Hepatocyte (in vitro differentiated cells): ENCODE measurements at regions not wholly inside any gene's neighbourhood (a gene's known extent, or its start where the extent isn't known, plus 50 kb on each side); places are given as distances from the start of the nearest gene placed in this dataset.
A peak's percentile ranks its signal among the peaks of the same experiment; 100 is the strongest.

Experiments
- DNase-seq: peaks from one replicate; pipeline ENCODE4 v3.0.0-alpha.2; 2016; ENCODE audit warnings: low spot score
- H2AFZ ChIP-seq: fragments of 200-600 bp; sonication (generic); 2 replicates; pipeline ENCODE4 v1.6.0; 2016; ENCODE audit warnings: antibody characterized with exemption, mild to moderate bottlenecking
- H3K27ac ChIP-seq: fragments of 200-600 bp; sonication (generic); 2 replicates; pipeline ENCODE4 v1.5.1; 2016; ENCODE audit warnings: mild to moderate bottlenecking
- H3K27me3 ChIP-seq: fragments of 200-600 bp; sonication (generic); 2 replicates; pipeline ENCODE4 v1.6.1; 2016
- H3K36me3 ChIP-seq: fragments of 200-600 bp; sonication (generic); replicated peaks from 2 replicates; pipeline ENCODE4 v1.5.1; 2016; ENCODE audit warnings: low read depth; ENCODE audit not compliant: insufficient read depth
- H3K4me1 ChIP-seq: fragments of 200-600 bp; sonication (generic); 2 replicates; pipeline ENCODE4 v1.5.1; 2016; ENCODE audit warnings: mild to moderate bottlenecking, moderate library complexity; ENCODE audit not compliant: insufficient read depth
- H3K4me2 ChIP-seq: fragments of 200-600 bp; sonication (generic); 2 replicates; pipeline ENCODE4 v1.6.0; 2016
- H3K4me3 ChIP-seq: fragments of 200-600 bp; sonication (generic); 2 replicates; pipeline ENCODE4 v1.5.1; 2016; ENCODE audit warnings: mild to moderate bottlenecking
- H3K79me2 ChIP-seq: fragments of 200-600 bp; sonication (generic); 2 replicates; pipeline ENCODE4 v1.6.0; 2017; ENCODE audit warnings: mild to moderate bottlenecking
- H3K9me2 ChIP-seq: fragments of 200-600 bp; sonication (generic); replicated peaks from 2 replicates; pipeline ENCODE4 v1.6.0; 2017; ENCODE audit warnings: mild to moderate bottlenecking; ENCODE audit not compliant: insufficient read depth
- H3K9me3 ChIP-seq: fragments of 200-600 bp; sonication (generic); 2 replicates; pipeline ENCODE4 v1.5.1; 2016; ENCODE audit warnings: low read depth, mild to moderate bottlenecking
- H4K20me1 ChIP-seq: fragments of 200-600 bp; sonication (generic); 2 replicates; pipeline ENCODE4 v1.6.0; 2016; ENCODE audit warnings: mild to moderate bottlenecking; ENCODE audit not compliant: insufficient read depth, poor library complexity, severe bottlenecking
- EZH2 ChIP-seq: fragments of 200-600 bp; sonication (generic); IDR thresholded peaks from 2 replicates; pipeline ENCODE4 v1.6.1; 2016; ENCODE audit warnings: antibody characterized with exemption, mild to moderate bottlenecking, borderline replicate concordance
- EZH2phosphoT487 ChIP-seq: fragments of 200-600 bp; sonication (generic); IDR thresholded peaks from one replicate; pipeline ENCODE4 v1.6.1; 2018; ENCODE audit warnings: antibody characterized with exemption, mild to moderate bottlenecking, low read depth, moderate library complexity; ENCODE audit not compliant: unreplicated experiment, severe bottlenecking
- WGBS: methylation state at CpG from one replicate; pipeline ENCODE4 v1.1.6; 2016; ENCODE audit warnings: low lambda C conversion rate; ENCODE audit errors: missing lambda C conversion rate; 5-methylcytosine and 5-hydroxymethylcytosine counted together
- TF ChIP-seq, protein P1 (sequence below): fragments of 200-600 bp; sonication (generic); IDR thresholded peaks from 2 replicates; pipeline ENCODE4 v1.5.1; 2016; ENCODE audit warnings: antibody characterized with exemption, mild to moderate bottlenecking; ENCODE audit not compliant: poor library complexity

DNA sequence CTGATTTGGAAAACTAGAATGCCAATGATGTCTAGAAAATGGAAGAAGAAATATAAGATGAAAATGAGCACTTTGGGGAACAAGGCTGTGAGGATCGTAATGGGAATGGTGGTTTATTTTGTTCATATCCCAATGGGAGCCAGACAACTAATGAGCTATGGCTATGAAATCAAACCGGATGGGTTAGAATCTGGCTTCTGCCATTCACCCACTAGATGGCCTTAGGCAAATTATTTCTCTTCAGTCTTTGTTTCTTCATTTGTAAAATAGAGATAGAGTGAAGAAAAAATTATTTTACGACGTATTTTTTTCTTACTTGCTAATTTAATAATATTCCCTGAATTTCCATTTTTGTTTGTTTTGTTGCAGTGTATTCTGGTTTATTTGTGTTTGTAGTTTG, 572.1 kb upstream of the IGFBP3 start:
- 90% methylated on average over 4 of the region's 4 CpGs for WGBS
- H2AFZ ChIP-seq: no peak overlapping the region

GRCh38 chr7:46492466-46492865, 571.4 kb upstream of the IGFBP3 start:
- Histone ChIP-seq H3K79me2 (no peaks in the 10 kb centered on the region), H2AFZ (no peak overlapping the region), H3K4me2 (no peak overlapping the region), H3K36me3 (no peaks in the 10 kb centered on the region), H4K20me1 (no peaks in the 10 kb centered on the region), H3K4me3 (no peak overlapping the region), H3K9me3 (no peaks in the 10 kb centered on the region), H3K4me1 (no peaks in the 10 kb centered on the region), H3K27me3 (no peaks in the 10 kb centered on the region), H3K27ac (peak overlapping the region; percentile 51), H3K9me2 (no peaks in the 10 kb centered on the region)
- WGBS: 76% methylated on average over 1 of the region's 1 CpG
- TF ChIP-seq EZH2phosphoT487 (no peak), EZH2 (no peak)
- TF ChIP-seq, protein P1, sequence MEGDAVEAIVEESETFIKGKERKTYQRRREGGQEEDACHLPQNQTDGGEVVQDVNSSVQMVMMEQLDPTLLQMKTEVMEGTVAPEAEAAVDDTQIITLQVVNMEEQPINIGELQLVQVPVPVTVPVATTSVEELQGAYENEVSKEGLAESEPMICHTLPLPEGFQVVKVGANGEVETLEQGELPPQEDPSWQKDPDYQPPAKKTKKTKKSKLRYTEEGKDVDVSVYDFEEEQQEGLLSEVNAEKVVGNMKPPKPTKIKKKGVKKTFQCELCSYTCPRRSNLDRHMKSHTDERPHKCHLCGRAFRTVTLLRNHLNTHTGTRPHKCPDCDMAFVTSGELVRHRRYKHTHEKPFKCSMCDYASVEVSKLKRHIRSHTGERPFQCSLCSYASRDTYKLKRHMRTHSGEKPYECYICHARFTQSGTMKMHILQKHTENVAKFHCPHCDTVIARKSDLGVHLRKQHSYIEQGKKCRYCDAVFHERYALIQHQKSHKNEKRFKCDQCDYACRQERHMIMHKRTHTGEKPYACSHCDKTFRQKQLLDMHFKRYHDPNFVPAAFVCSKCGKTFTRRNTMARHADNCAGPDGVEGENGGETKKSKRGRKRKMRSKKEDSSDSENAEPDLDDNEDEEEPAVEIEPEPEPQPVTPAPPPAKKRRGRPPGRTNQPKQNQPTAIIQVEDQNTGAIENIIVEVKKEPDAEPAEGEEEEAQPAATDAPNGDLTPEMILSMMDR: no peak
- DNase-seq: no peak

More for the DNA sequence above, 572.1 kb upstream of the IGFBP3 start:
- DNase-seq: no peak
- TF ChIP-seq EZH2phosphoT487: no peak
- TF ChIP-seq, protein P1: no peak
- no peak for TF ChIP-seq EZH2
- no peak overlapping the region for H3K4me2 ChIP-seq
- H3K27ac ChIP-seq: peak overlapping the region; percentile 51
- no peaks in the 10 kb centered on the region for H3K36me3 ChIP-seq
- H3K9me3 ChIP-seq: no peaks in the 10 kb centered on the region
- no peaks in the 10 kb centered on the region for H3K79me2 ChIP-seq
- no peaks in the 10 kb centered on the region for H3K9me2 ChIP-seq
- H4K20me1 ChIP-seq: no peaks in the 10 kb centered on the region
- H3K27me3 ChIP-seq: no peaks in the 10 kb centered on the region
- no peak overlapping the region for H3K4me3 ChIP-seq
- no peaks in the 10 kb centered on the region for H3K4me1 ChIP-seq

GRCh38 chr7:46490406-46490805, 569.3 kb upstream of the IGFBP3 start:
- DNase-seq: no peak
- WGBS: 98% methylated on average over 1 of the region's 1 CpG
- H3K9me3 ChIP-seq: no peaks in the 10 kb centered on the region
- no peak overlapping the region for H3K4me3 ChIP-seq
- H3K27me3 ChIP-seq: no peaks in the 10 kb centered on the region
- H3K36me3 ChIP-seq: no peaks in the 10 kb centered on the region
- TF ChIP-seq, protein P1: no peak
- TF ChIP-seq EZH2phosphoT487 (no peak), EZH2 (no peak)
- H4K20me1 ChIP-seq: no peaks in the 10 kb centered on the region
- no peak overlapping the region for H2AFZ ChIP-seq
- peaks cover 18% of the 10 kb centered on the region for H3K4me1 ChIP-seq
- no peak overlapping the region for H3K4me2 ChIP-seq
- no peaks in the 10 kb centered on the region for H3K9me2 ChIP-seq
- H3K27ac ChIP-seq: no peak overlapping the region
- H3K79me2 ChIP-seq: no peaks in the 10 kb centered on the region

- Histone ChIP-seq H3K4me2 (no peak overlapping the region), H2AFZ (no peak overlapping the region), H3K27me3 (no peaks in the 10 kb centered on the region), H3K36me3 (no peaks in the 10 kb centered on the region), H3K27ac (no peak overlapping the region), H3K79me2 (no peaks in the 10 kb centered on the region), H3K9me3 (no peaks in the 10 kb centered on the region), H3K4me1 (peaks cover 18% of the 10 kb centered on the region), H3K9me2 (no peaks in the 10 kb centered on the region), H3K4me3 (no peak overlapping the region), H4K20me1 (no peaks in the 10 kb centered on the region)
- TF ChIP-seq, protein P1: no peak
- TF ChIP-seq EZH2phosphoT487 (no peak), EZH2 (no peak)
- no peak for DNase-seq
These were observed 568.0 kb upstream of the IGFBP3 start for GRCh38 chr7:46489106-46489505.
